ENCODE measurements at regions not wholly inside any gene's neighbourhood (a gene's known extent, or its start where the extent isn't known, plus 50 kb on each side); places are given as distances from the start of the nearest gene placed in this dataset.

DNA sequence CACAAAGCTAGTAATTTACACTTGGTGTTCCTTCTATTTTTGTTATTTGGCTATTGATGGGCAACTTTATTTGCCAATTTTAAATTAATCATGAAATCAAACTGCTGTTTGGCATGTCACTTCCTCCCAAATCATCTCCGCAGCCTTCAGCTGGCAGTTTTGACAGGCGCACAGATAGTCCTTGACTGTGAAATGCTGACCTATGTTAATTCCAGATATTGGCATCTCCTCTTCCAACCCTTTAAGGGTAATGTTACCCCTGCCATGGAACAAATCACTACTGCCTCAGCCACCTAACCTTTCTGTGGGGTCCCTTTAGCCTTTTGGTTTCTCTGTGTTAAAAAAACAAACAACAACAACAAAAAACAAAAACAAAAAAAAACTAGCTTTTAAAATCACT lies 182.4 kb upstream of the TANK start:
- no peak for DNase-seq (ENCODE audit: low spot score in 2 of 2, unreplicated experiment in 2 of 2)
- H3K9me3 Mint-ChIP-seq = peaks cover 34% of the 10 kb centered on the region
- no peaks in the 10 kb centered on the region for H3K27me3 Mint-ChIP-seq (ENCODE audit: low read depth)
- H3K36me3 Mint-ChIP-seq = peaks cover 13% of the 10 kb centered on the region
- TF ChIP-seq, protein P1, sequence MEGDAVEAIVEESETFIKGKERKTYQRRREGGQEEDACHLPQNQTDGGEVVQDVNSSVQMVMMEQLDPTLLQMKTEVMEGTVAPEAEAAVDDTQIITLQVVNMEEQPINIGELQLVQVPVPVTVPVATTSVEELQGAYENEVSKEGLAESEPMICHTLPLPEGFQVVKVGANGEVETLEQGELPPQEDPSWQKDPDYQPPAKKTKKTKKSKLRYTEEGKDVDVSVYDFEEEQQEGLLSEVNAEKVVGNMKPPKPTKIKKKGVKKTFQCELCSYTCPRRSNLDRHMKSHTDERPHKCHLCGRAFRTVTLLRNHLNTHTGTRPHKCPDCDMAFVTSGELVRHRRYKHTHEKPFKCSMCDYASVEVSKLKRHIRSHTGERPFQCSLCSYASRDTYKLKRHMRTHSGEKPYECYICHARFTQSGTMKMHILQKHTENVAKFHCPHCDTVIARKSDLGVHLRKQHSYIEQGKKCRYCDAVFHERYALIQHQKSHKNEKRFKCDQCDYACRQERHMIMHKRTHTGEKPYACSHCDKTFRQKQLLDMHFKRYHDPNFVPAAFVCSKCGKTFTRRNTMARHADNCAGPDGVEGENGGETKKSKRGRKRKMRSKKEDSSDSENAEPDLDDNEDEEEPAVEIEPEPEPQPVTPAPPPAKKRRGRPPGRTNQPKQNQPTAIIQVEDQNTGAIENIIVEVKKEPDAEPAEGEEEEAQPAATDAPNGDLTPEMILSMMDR (IDR thresholded peaks at IDR 0.05; ENCODE audit: unreplicated experiment) = no peak
- H3K4me1 Mint-ChIP-seq = no peaks in the 10 kb centered on the region
- no peak overlapping the region for H3K4me3 Mint-ChIP-seq
- no peak overlapping the region for H3K27ac Mint-ChIP-seq

DNA sequence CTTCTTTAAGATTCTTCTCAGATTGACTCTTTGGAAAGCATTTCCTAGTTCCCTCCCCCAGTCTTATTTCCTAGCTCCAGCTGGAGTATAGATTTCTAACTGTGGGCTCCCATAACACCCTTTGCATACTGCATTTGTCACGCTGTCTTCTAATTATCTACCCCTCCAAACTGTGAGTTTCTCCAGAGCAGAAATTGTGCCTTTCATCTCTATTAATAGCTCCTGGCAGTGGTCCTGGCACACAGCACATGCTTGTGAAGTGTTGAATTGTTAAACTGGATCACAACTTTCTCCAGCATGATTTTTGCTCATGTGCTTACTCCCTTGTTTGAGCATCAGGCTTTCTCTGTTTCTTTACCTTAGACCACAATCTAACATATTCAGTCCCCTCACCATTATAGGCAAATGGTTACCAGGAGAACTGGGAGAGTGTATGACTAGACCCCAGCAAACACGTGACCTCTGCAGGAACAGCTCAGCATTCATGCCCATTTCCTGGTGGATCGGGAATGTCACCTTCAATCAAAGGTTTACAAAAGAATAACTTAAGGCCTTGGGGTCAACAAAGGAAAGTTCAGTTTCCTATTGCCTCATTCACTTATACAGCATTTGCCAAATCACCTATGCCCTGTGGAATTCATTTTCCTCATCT lies 175.7 kb upstream of the TANK start:
- no peak overlapping the region for H3K4me3 Mint-ChIP-seq
- H3K9me3 Mint-ChIP-seq = peaks cover 23% of the 10 kb centered on the region
- no peaks in the 10 kb centered on the region for H3K27me3 Mint-ChIP-seq (ENCODE audit: low read depth)
- no peak for DNase-seq (ENCODE audit: low spot score in 2 of 2, unreplicated experiment in 2 of 2)
- H3K4me1 Mint-ChIP-seq = peaks cover 20% of the 10 kb centered on the region
- peak overlapping the region; percentile 4 for H3K27ac Mint-ChIP-seq
- H3K36me3 Mint-ChIP-seq = peaks cover 16% of the 10 kb centered on the region
- TF ChIP-seq, protein P1 (IDR thresholded peaks at IDR 0.05; ENCODE audit: unreplicated experiment) = no peak

DNA sequence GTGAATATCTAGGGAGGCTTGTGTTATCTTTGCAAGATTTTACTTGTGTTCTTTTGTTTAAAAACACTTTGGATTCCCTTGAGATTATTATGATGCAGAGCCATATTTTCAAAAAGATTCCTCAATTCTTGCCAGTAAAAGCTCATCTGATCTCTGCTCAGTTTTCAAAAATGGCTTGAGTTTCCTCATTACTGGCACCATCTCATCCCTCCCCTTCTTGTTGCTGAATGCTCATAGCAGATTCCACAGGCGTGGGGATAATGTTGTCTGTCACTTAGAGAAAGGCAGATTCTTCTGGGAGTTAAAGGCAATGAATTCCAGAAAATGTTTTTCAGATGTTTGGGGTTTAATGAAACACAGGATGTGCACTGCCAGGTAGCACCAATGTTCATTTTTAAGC lies 170.4 kb upstream of the TANK start:
- H3K4me3 Mint-ChIP-seq = no peak overlapping the region
- no peaks in the 10 kb centered on the region for H3K27me3 Mint-ChIP-seq (ENCODE audit: low read depth)
- peaks cover 6% of the 10 kb centered on the region for H3K9me3 Mint-ChIP-seq
- no peak for DNase-seq (ENCODE audit: low spot score in 2 of 2, unreplicated experiment in 2 of 2)
- peaks cover 6% of the 10 kb centered on the region for H3K36me3 Mint-ChIP-seq
- peak overlapping the region; percentile 36 for H3K27ac Mint-ChIP-seq
- TF ChIP-seq, protein P1 (IDR thresholded peaks at IDR 0.05; ENCODE audit: unreplicated experiment) = no peak
- H3K4me1 Mint-ChIP-seq = peaks cover 26% of the 10 kb centered on the region

DNA sequence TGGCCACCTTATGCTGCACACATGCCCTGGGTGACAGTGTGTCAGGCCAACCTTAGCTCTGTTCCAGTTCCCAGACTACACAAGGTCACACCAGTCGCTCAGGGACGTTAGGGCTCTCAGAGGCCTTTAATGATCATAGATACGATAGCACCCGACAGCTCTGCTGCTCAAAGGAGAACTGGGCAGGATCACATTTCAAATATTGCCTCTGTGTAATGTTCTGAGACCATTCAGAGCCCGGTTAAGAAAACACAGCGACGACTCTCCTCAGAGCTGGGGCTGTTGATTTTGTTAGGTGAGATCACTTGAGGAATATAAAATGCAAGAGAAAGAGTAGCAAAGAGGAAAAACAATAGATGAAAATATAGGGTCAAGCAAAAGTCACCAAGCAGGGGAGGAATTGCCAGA lies 166.6 kb upstream of the TANK start:
- peaks cover 26% of the 10 kb centered on the region for H3K4me1 Mint-ChIP-seq
- DNase-seq (ENCODE audit: low spot score in 2 of 2, unreplicated experiment in 2 of 2) = no peak
- H3K4me3 Mint-ChIP-seq = peak overlapping the region; percentile 33
- no peaks in the 10 kb centered on the region for H3K27me3 Mint-ChIP-seq (ENCODE audit: low read depth)
- no peaks in the 10 kb centered on the region for H3K9me3 Mint-ChIP-seq
- H3K36me3 Mint-ChIP-seq = no peaks in the 10 kb centered on the region
- TF ChIP-seq, protein P1 (IDR thresholded peaks at IDR 0.05; ENCODE audit: unreplicated experiment) = no peak
- H3K27ac Mint-ChIP-seq = peak overlapping the region; percentile 87

DNA sequence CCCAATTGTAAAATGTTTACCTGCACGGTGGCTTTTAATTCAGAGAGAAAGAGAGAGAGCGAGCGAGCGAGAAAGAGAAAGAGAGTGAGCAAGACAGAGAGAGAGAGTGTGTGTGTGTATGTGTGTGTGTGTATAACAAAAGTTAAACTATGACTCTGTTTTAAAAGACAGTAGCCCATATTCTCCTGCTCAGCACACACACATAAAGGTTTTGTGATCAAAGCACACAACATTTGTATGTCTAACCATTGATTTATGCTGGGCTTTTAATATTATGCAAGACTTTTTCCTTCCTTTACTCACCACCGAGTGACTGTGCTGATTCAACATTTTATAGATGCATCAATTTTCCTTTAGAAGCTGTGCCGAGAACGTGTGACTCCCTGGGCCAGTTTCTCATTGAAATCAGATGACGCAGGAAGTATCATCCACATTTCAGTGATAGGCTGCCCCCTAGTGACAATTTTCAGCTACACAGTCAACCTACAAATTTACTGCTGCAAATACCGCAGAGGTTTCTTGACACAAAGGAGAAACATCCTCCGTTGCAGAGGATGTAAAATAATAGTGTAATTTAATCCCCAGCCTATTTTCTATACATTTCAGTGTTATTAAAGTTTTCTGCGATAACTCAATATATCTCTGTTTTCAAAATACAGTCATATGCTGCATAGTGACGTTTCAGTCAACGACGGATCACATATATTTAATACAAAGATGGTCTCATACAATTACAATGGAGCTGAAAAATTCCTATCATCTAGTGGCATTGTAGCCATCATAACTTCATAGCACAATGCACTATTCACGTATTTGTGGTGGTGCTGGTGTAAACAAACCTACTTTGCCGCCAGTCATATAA lies 165.9 kb upstream of the TANK start:
- H3K4me1 Mint-ChIP-seq = peaks cover 25% of the 10 kb centered on the region
- TF ChIP-seq, protein P1 (IDR thresholded peaks at IDR 0.05; ENCODE audit: unreplicated experiment) = peak; percentile 93
- H3K27ac Mint-ChIP-seq = peak overlapping the region; percentile 87
- no peaks in the 10 kb centered on the region for H3K9me3 Mint-ChIP-seq
- peak; percentile 28 to 73 for DNase-seq (ENCODE audit: low spot score in 2 of 2, unreplicated experiment in 2 of 2)
- peak overlapping the region; percentile 33 for H3K4me3 Mint-ChIP-seq
- no peaks in the 10 kb centered on the region for H3K36me3 Mint-ChIP-seq
- no peaks in the 10 kb centered on the region for H3K27me3 Mint-ChIP-seq (ENCODE audit: low read depth)
